Embryonic facial prominence (tissue), 1 donor: ENCODE measurements at regions not wholly inside any gene's neighbourhood (a gene's known extent, or its start where the extent isn't known, plus 50 kb on each side); places are given as distances from the start of the nearest gene placed in this dataset.
"Not testable (repeated sequence)": the region's sequence is repeated elsewhere in the genome, so short reads cannot be mapped to it uniquely, and the experiment has no call there.

ENCODE experiments used
- DNase-seq: peaks from one replicate; pipeline ENCODE4 v3.0.0-alpha.2; 2016; ENCODE audit errors: extremely low spot score

- not testable (repeated sequence) for DNase-seq
These were observed 3051.6 kb downstream of the RPIA start for GRCh38 chr2:91742973-91743490.

- not testable (repeated sequence) for DNase-seq
These were observed 3052.4 kb downstream of the RPIA start for GRCh38 chr2:91743910-91744309.

GRCh38 chr2:91744700-91745141 lies 3053.2 kb downstream of the RPIA start:
- DNase-seq, result not testable (repeated sequence)

GRCh38 chr2:91748902-91749301 lies 3057.4 kb downstream of the RPIA start:
- DNase-seq, result no peak

- not testable (repeated sequence) for DNase-seq
These were observed 3058.2 kb downstream of the RPIA start for GRCh38 chr2:91749665-91750064.

GRCh38 chr2:91759361-91759941 lies 3068.0 kb downstream of the RPIA start:
- DNase-seq, result not testable (repeated sequence)

GRCh38 chr2:91760672-91761071 lies 3069.2 kb downstream of the RPIA start:
- DNase-seq, result not testable (repeated sequence)

GRCh38 chr2:91762312-91762711 lies 3070.8 kb downstream of the RPIA start:
- DNase-seq, result not testable (repeated sequence)

GRCh38 chr2:91763710-91764109 lies 3072.2 kb downstream of the RPIA start:
- DNase-seq, result not testable (repeated sequence)

- DNase-seq, result peak; percentile 11
These were observed 3073.1 kb downstream of the RPIA start for GRCh38 chr2:91764581-91765002.

- DNase-seq, result not testable (repeated sequence)
These were observed 3073.7 kb downstream of the RPIA start for GRCh38 chr2:91765018-91765754.

- DNase-seq, result not testable (repeated sequence)
These were observed 3075.0 kb downstream of the RPIA start for GRCh38 chr2:91766349-91767048.

- DNase-seq, result not testable (repeated sequence)
These were observed 3076.8 kb downstream of the RPIA start for GRCh38 chr2:91768301-91768700.

- DNase-seq, result not testable (repeated sequence)
These were observed 3077.5 kb downstream of the RPIA start for GRCh38 chr2:91768997-91769396.

- DNase-seq, result not testable (repeated sequence)
These were observed 3078.6 kb downstream of the RPIA start for GRCh38 chr2:91770046-91770575.

GRCh38 chr2:91771604-91772003 lies 3080.1 kb downstream of the RPIA start:
- not testable (repeated sequence) for DNase-seq

GRCh38 chr2:91772240-91772937 lies 3080.9 kb downstream of the RPIA start:
- DNase-seq, result not testable (repeated sequence)

GRCh38 chr2:91773810-91774209 lies 3082.3 kb downstream of the RPIA start:
- DNase-seq, result not testable (repeated sequence)

- not testable (repeated sequence) for DNase-seq
These were observed 3083.7 kb downstream of the RPIA start for GRCh38 chr2:91775193-91775592.

- DNase-seq, result not testable (repeated sequence)
These were observed 3088.9 kb downstream of the RPIA start for GRCh38 chr2:91780324-91780723.

GRCh38 chr2:91809391-91809790 lies 3061.8 kb upstream of the TEKT4 start:
- DNase-seq, result not testable (repeated sequence)
